Panc1 (cell line): ENCODE measurements at regions not wholly inside any gene's neighbourhood (a gene's known extent, or its start where the extent isn't known, plus 50 kb on each side); places are given as distances from the start of the nearest gene placed in this dataset.

Experiments used
- ATAC-seq: fragments of 200-7000 bp; cut with Tn5 transposase; 2 replicates; pipeline ENCODE4 v1.9.1; 2020; ENCODE audit warnings: mild to moderate bottlenecking, moderate library complexity
- BruUV-seq: library from RNA; stranded (reverse); fragments of 400-500 nt; replicated peaks from 2 replicates; lab custom pipeline; 2021; lab: Mats Ljungman, UMichigan
- CTCF ChIA-PET: fragments of 300-600 bp; sonication (Branson Sonifier 250); formaldehyde crosslinking; loops from one replicate; lab custom pipeline; 2022; ENCODE audit warnings: antibody characterized with exemption; lab: Charles Lee
- POLR2A ChIA-PET: fragments of 300-600 bp; sonication (Branson Sonifier 250); formaldehyde crosslinking; loops from one replicate; lab custom pipeline; 2022; ENCODE audit warnings: antibody characterized with exemption; lab: Charles Lee
- DNase-seq: peaks from one replicate; pipeline ENCODE4 v3.0.0-alpha.2; 2010; ENCODE audit warnings: low read depth, low spot score
- H3K27ac ChIP-seq: 2 replicates; pipeline ENCODE4 v1.5.1; 2011; ENCODE audit warnings: mild to moderate bottlenecking, low read length, inconsistent platforms
- H3K27me3 ChIP-seq: fragments of 200-500 bp; sonication (Bioruptor generic); 2 replicates; pipeline ENCODE4 v1.6.0; 2014; ENCODE audit warnings: low read length, inconsistent platforms; ENCODE audit not compliant: control insufficient read depth, insufficient read depth
- H3K36me3 ChIP-seq: fragments of 200-500 bp; sonication (Bioruptor generic); 2 replicates; pipeline ENCODE4 v1.5.1; 2014; ENCODE audit warnings: inconsistent platforms, mild to moderate bottlenecking, low read length, moderate library complexity; ENCODE audit not compliant: control insufficient read depth, insufficient read depth
- H3K4me1 ChIP-seq: 2 replicates; pipeline ENCODE4 v1.5.1; 2011; ENCODE audit warnings: inconsistent platforms, mild to moderate bottlenecking, low read length, moderate library complexity; ENCODE audit not compliant: control insufficient read depth, insufficient read depth
- H3K4me3 ChIP-seq, 2 experiments: 2 replicates each; pipeline ENCODE4 v1.5.1; 2011 to 2012; ENCODE audit warnings: low read depth in 2 of 2, low read length in 2 of 2, mild to moderate bottlenecking in 2 of 2, inconsistent platforms in 1 of 2, moderate library complexity in 1 of 2
- H3K9me3 ChIP-seq: fragments of 200-500 bp; sonication (Bioruptor generic); 2 replicates; pipeline ENCODE4 v1.5.1; 2014; ENCODE audit warnings: low read depth, mild to moderate bottlenecking, inconsistent platforms, low read length, moderate library complexity; ENCODE audit not compliant: control insufficient read depth, insufficient read depth
- POLR2AphosphoS5 ChIP-seq: IDR thresholded peaks from 2 replicates; pipeline ENCODE4 v1.6.1; 2012; ENCODE audit warnings: mild to moderate bottlenecking, low read depth, low read length, moderate library complexity
- SIN3A ChIP-seq: IDR thresholded peaks from 2 replicates; pipeline ENCODE4 v1.6.1; 2012; ENCODE audit warnings: low read depth, mild to moderate bottlenecking, low read length, moderate library complexity, borderline replicate concordance; ENCODE audit not compliant: insufficient read depth
- TCF7L2 ChIP-seq: IDR thresholded peaks from 2 replicates; pipeline ENCODE4 v1.6.1; 2011; ENCODE audit warnings: mild to moderate bottlenecking, low read depth, low read length, inconsistent platforms
- in situ Hi-C: cut with HindIII; loops from 2 replicates; pipeline ENCODE4 v1.10.0; 2016; ENCODE audit warnings: low sequenced_read_pairs, low pct_unique_long_range_greater_than_20kb
- intact Hi-C: fragments of 100-400 bp; cut with micrococcal nuclease; formaldehyde crosslinking; loops from one replicate; pipeline ENCODE4 v1.10.0; 2022; ENCODE audit not compliant: unreplicated experiment
- TF ChIP-seq, protein P1 (sequence below), 2 experiments: IDR thresholded peaks; 2 replicates each; pipeline ENCODE4 v1.6.1; 2011 to 2012; ENCODE audit warnings: low read depth in 2 of 2, control low read depth in 1 of 2, low read length in 1 of 2, mild to moderate bottlenecking in 1 of 2, moderate library complexity in 1 of 2; ENCODE audit not compliant: insufficient read depth in 1 of 2
- TF ChIP-seq, protein P2 (sequence below): fragments of 450-650 bp; IDR thresholded peaks from 2 replicates; pipeline ENCODE4 v1.5.1; 2017; ENCODE audit warnings: mild to moderate bottlenecking

DNA sequence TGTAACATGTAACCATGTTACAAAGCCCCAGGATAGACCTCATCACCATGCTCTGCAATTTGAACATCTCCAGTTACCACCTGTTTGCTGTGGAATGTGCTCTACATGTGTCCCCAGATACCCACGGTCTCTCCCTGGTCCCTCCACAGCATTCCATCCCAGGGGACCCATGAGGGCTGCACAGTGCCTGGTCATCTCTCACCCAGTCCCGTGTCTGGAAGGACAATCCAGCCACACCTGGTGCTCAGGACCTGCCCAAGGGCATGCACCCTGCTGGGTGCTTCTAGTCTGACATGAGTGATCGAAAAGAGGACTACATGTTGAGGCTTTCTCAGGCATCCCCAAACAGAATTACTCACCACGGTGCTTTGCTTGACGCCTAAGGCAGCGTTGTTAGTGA is 119.6 kb upstream of the ATP10A start:
- no peak for ATAC-seq
- H3K36me3 ChIP-seq, result no peaks in the 10 kb centered on the region
- no peak for DNase-seq
- H3K4me3 ChIP-seq, result no peak overlapping the region
- BruUV-seq, result no TSS peak
- POLR2A ChIA-PET, result no interaction called here
- H3K9me3 ChIP-seq, result no peaks in the 10 kb centered on the region
- intact Hi-C loops (no loop called here), in situ Hi-C loops (no loop called here)
- H3K4me1 ChIP-seq, result no peaks in the 10 kb centered on the region
- H3K27ac ChIP-seq, result no peak overlapping the region
- TF ChIP-seq SIN3A, result no peak
- TF ChIP-seq, protein P1, sequence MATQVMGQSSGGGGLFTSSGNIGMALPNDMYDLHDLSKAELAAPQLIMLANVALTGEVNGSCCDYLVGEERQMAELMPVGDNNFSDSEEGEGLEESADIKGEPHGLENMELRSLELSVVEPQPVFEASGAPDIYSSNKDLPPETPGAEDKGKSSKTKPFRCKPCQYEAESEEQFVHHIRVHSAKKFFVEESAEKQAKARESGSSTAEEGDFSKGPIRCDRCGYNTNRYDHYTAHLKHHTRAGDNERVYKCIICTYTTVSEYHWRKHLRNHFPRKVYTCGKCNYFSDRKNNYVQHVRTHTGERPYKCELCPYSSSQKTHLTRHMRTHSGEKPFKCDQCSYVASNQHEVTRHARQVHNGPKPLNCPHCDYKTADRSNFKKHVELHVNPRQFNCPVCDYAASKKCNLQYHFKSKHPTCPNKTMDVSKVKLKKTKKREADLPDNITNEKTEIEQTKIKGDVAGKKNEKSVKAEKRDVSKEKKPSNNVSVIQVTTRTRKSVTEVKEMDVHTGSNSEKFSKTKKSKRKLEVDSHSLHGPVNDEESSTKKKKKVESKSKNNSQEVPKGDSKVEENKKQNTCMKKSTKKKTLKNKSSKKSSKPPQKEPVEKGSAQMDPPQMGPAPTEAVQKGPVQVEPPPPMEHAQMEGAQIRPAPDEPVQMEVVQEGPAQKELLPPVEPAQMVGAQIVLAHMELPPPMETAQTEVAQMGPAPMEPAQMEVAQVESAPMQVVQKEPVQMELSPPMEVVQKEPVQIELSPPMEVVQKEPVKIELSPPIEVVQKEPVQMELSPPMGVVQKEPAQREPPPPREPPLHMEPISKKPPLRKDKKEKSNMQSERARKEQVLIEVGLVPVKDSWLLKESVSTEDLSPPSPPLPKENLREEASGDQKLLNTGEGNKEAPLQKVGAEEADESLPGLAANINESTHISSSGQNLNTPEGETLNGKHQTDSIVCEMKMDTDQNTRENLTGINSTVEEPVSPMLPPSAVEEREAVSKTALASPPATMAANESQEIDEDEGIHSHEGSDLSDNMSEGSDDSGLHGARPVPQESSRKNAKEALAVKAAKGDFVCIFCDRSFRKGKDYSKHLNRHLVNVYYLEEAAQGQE (IDR thresholded peaks at IDR 0.05; ENCODE audit: insufficient read depth in 1 of 2, low read depth in 2 of 2, low read length in 1 of 2), result no peak
- TF ChIP-seq, protein P2, sequence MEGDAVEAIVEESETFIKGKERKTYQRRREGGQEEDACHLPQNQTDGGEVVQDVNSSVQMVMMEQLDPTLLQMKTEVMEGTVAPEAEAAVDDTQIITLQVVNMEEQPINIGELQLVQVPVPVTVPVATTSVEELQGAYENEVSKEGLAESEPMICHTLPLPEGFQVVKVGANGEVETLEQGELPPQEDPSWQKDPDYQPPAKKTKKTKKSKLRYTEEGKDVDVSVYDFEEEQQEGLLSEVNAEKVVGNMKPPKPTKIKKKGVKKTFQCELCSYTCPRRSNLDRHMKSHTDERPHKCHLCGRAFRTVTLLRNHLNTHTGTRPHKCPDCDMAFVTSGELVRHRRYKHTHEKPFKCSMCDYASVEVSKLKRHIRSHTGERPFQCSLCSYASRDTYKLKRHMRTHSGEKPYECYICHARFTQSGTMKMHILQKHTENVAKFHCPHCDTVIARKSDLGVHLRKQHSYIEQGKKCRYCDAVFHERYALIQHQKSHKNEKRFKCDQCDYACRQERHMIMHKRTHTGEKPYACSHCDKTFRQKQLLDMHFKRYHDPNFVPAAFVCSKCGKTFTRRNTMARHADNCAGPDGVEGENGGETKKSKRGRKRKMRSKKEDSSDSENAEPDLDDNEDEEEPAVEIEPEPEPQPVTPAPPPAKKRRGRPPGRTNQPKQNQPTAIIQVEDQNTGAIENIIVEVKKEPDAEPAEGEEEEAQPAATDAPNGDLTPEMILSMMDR, result no peak
- TF ChIP-seq POLR2AphosphoS5, result no peak
- TF ChIP-seq TCF7L2, result no peak
- CTCF ChIA-PET, result no interaction called here
- H3K27me3 ChIP-seq, result no peaks in the 10 kb centered on the region

DNA sequence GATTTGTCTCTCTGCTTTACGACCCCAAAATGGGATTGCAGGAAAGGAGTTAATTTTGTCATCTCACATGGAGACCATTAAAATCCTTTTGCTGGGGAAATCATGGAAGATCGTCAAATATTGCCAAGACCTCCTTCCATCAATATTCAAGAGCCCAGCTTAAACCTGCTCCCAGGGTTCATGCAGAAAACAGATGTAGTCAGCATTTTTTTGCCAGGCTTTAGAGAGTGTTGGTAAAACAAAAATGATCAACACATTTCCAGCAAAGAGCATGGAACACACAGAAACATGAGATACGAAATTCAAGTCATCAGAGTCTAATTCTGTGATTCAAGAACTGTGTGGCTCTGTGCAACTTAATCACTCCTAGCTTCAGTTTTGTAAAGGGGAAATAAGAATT is 118.0 kb upstream of the ATP10A start:
- TF ChIP-seq POLR2AphosphoS5, result no peak
- no peak for TF ChIP-seq TCF7L2
- TF ChIP-seq, protein P1 (IDR thresholded peaks at IDR 0.05; ENCODE audit: insufficient read depth in 1 of 2, low read depth in 2 of 2, low read length in 1 of 2), result no peak
- TF ChIP-seq, protein P2, result no peak
- no peak for TF ChIP-seq SIN3A
- intact Hi-C loops (no loop called here), in situ Hi-C loops (no loop called here)
- DNase-seq (no peak), ATAC-seq (no peak)
- no peaks in the 10 kb centered on the region for H3K9me3 ChIP-seq
- POLR2A ChIA-PET, result no interaction called here
- H3K4me1 ChIP-seq, result no peaks in the 10 kb centered on the region
- no peak overlapping the region for H3K4me3 ChIP-seq
- no peaks in the 10 kb centered on the region for H3K36me3 ChIP-seq
- no peak overlapping the region for H3K27ac ChIP-seq
- BruUV-seq, result no TSS peak
- H3K27me3 ChIP-seq, result no peaks in the 10 kb centered on the region
- CTCF ChIA-PET, result no interaction called here
